HG03457 (cell line): ENCODE measurements at regions not wholly inside any gene's neighbourhood (a gene's known extent, or its start where the extent isn't known, plus 50 kb on each side); places are given as distances from the start of the nearest gene placed in this dataset.
A peak's percentile ranks its signal among the peaks of the same experiment; 100 is the strongest.
"Not testable (repeated sequence)": the region's sequence is repeated elsewhere in the genome, so short reads cannot be mapped to it uniquely, and the experiment has no call there.

Experiments
- ATAC-seq: cut with Tn5 transposase; IDR thresholded peaks from one replicate; pipeline ENCODE4 v1.9.1; 2021; ENCODE audit warnings: moderate number of reproducible peaks; ENCODE audit not compliant: unreplicated experiment

DNA sequence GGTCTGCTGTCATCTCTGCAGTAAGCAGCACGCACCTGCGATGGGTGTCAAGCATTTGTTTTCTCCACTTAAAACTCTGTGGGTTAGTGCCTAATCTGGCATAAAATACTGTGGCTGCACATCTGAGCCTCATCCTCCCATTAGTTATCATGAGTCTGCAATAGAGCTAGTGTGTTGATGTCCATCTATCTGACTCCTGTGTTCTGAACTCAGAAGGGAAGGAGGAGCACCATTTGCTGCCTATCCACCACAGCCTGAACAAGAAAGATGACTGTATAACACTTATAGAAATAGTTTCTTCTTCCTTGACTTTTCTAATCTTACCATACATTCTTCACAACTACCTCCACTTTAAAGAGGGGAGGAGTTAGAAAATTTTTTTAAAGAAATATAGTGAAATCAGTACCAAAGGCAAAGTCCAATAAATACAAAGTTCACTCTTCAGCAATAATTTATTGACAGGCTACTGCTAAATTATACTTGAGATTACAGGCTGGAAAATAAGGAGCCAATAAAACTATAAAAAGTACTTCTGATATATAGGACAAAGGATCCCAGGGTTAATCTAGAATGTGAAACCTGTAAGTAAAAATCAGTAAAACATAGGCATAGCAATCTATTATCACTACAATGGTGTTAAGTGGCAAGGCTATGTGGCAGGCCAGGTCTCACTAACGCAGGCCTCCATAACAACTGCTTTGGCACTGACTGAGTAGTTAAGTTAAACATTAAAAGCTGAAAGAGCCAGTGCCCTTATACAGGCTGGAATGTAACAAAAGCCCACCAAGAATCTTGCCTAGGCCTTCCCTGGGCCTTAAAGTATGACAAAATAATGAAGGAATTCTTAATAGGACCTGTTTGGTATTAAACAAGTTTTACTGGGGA, 70.2 kb downstream of the LGALS9C start:
- ATAC-seq: not testable (repeated sequence)

DNA sequence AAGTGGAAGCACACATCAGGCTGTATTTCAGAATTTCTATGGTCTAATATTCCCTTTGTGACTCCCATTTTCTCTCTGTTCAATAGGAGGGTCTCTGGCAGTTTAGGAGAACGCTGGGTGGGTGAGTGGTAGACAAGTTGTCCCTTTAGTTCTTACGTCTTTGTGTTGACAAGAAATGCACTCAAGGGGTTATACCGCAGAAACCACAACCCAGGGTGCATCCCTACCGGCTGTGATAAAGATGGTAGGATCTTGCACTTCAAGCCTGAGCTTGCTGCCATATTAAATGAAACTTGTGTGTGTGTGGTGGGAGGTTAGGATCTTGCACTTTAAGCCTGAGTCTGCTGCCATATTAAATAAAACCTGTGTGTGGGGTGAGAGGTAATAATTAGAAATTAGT, 80.5 kb downstream of the LGALS9C start:
- ATAC-seq: not testable (repeated sequence)

DNA sequence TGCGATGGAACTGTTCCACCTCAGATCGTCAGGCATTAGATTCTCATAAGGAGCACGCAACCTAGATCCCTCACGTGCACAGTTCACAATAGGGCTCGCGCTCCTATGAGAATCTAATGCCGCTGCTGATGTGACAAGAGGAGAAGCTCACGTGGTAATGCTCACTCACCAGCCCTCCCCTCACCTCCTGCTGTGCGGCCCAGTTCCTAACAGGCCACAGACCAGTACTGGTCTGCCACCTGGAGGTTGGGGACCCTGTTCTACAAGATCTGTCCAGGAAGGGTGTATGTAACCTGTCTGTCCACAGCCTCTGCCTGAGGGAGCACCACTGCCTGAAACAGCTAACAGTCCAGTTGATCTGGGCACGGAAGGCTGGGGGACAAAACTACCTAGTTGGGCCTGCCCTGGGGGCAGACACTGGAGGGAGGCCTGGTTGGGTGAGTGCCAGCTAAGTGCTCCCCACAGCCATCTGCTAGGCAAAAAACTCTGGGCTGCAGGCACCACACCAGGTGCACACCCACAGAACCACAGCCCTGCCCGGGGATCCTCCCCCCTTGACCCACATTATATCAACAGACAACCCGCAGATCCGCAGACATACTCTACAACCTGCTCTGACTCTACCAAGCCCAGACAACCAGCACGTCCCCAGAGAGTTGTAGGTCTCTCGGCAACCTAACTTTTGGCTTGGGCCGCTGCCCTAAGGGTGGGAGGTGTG, 80.7 kb downstream of the TBC1D28 start:
- ATAC-seq: peak; percentile 52

DNA sequence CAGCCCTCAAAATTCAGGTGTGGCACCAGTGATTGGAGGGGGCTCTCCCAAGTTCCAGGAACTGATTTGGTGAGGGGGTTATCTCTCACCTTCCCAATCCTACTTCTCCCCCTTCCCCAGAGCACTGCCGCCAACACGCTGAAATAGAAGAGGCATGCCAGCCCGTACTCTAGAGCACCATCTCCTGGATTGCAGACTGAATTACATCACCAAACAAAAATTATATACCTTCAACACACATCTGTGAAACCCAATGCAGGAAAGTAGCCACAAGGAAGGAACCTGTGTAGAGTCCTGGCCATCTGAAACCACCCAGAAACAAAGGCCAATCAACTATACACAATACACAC, 80.1 kb downstream of the TBC1D28 start:
- ATAC-seq: peak; percentile 37

DNA sequence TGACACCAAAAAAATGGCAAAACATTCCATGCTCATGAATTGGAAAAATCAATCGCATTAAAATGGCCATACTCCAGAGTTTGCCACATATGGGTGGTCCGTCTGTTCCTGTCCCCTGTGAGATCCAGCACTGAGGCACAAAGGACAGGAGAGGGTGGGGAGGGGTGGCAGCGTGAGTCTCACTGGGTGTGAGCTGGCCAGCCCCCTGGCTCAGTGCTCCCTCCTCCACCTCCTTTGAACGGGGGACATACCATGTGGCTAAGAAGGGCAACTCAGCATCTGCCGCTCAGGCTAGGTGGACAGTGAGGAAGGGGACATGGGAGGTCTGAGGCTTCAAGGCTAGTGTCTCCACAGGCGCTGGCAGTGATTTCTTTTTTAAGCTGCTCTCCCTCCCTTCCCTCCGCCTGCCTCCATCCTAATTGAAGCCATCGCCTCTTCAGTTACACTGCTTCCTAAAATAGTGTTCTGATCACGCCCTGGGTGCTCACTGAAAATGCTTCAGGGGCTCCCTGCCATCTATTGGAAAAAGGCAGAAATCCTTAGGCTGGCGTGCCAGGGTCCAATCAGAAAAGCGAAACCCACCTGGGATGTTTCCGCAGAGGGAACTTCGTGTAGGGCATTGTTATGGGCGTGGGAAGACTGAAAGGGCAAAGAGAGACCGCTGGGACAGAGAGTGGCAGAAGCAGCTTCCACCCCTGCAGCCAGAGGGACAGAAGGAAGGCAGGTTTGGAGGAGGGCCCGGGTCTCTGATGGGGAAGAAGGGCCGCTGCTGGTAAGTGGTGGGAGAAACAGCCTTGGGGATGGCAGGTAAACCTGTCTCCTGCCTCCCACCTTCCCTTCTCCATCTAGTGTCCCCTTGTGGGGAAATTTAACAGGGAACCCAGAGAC, 75.8 kb downstream of the TBC1D28 start:
- ATAC-seq: not testable (repeated sequence)

DNA sequence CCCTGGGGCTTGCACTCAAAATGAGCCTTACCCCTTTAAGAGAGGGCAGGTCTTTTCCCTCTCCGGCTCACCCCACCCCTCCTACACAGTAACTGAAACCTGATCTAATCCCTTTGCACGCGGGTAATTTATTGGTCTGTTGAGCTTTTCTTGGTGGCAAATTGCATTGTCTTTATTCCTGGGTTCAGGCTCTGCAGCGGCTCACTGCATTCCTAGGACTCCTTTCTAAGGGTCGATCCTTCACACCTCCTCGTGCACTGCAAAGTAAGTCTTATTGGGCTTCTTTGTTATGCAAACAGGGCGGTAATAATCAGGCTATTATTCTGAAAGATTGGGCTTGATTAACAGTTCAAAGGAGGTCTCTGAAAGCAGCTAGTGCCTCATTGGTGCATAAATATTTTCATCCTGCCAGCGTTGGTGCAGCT, 74.7 kb downstream of the TBC1D28 start:
- not testable (repeated sequence) for ATAC-seq

DNA sequence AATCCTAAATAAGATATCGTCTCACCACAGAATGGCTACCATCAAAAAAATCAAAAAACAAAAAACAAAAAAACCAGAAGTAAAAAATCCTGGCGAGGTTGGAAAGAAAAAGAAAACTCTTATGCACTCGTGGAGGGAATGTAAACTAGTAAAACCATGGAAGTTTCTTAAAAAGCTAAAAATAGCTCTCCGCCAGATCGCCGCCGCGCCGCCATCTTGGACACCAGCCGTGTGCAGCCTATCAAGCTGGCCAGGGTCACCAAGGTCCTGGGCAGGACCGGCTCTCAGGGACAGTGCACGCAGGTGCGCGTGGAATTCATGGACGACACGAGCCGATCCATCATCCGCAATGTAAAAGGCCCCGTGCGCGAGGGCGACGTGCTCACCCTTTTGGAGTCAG, 71.7 kb downstream of the TBC1D28 start:
- not testable (repeated sequence) for ATAC-seq

DNA sequence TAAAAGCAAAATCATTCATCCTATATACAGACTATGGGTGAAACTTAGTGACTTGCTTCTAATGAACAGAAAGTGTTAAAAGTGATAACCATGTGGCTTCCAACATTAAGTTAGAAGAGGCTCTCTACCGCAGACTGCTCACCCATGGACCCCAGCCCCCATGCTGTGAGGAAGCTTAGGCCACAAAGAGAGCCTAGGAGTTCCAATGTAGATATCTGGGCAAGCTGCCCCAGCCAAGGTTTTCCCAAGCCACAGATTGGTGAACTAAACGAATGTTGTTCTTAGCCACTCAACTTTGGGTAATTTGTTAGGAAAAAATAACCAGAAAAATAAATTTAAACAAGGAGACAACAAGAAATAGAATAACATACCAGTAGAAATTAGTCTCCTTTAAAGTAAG, 70.1 kb downstream of the TBC1D28 start:
- not testable (repeated sequence) for ATAC-seq
